ENCODE measurements at regions not wholly inside any gene's neighbourhood (a gene's known extent, or its start where the extent isn't known, plus 50 kb on each side); places are given as distances from the start of the nearest gene placed in this dataset.

DNA sequence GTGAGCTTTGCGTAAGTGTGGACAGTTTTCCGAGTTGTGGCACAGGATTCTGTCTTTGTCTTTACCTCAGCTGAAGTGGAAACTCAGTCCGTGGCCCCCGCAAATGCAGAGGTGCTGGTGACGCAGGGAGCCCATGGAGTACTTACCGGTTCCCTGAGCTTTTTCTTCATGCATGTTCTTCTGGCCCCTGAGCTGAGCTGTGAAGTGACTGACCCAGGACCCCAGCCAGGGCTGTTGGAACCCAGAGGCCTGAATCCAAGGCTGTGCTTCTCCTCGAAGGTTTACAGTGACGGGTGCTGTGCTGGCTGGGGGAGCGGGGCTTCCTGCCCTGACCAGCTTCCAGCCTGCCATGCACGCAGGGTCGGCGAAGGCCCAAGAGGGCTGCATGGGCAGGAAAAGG is 223.5 kb downstream of the GLRX3 start:
- TF ChIP-seq, protein P1, sequence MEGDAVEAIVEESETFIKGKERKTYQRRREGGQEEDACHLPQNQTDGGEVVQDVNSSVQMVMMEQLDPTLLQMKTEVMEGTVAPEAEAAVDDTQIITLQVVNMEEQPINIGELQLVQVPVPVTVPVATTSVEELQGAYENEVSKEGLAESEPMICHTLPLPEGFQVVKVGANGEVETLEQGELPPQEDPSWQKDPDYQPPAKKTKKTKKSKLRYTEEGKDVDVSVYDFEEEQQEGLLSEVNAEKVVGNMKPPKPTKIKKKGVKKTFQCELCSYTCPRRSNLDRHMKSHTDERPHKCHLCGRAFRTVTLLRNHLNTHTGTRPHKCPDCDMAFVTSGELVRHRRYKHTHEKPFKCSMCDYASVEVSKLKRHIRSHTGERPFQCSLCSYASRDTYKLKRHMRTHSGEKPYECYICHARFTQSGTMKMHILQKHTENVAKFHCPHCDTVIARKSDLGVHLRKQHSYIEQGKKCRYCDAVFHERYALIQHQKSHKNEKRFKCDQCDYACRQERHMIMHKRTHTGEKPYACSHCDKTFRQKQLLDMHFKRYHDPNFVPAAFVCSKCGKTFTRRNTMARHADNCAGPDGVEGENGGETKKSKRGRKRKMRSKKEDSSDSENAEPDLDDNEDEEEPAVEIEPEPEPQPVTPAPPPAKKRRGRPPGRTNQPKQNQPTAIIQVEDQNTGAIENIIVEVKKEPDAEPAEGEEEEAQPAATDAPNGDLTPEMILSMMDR (IDR thresholded peaks at IDR 0.05) = no peak
- TF ChIP-seq POLR2A (IDR thresholded peaks at IDR 0.05) = no peak

Data from right lobe of liver (tissue), 4 donors.